Keratinocyte (primary cell): ENCODE measurements at regions not wholly inside any gene's neighbourhood (a gene's known extent, or its start where the extent isn't known, plus 50 kb on each side); places are given as distances from the start of the nearest gene placed in this dataset.

Experiments used
- DNase-seq: peaks from one replicate; pipeline ENCODE4 v3.0.0-alpha.2; 2011; ENCODE audit warnings: low read depth, missing footprints, low spot score
- FAIRE-seq: peaks from 2 replicates; lab custom pipeline; 2011; peaks lifted over from hg19 to GRCh38; lab: Jason Lieb, UNC
- H2AFZ ChIP-seq: 2 replicates; pipeline ENCODE4 v1.6.0; 2012; ENCODE audit warnings: low read length, control low read depth, inconsistent platforms; ENCODE audit not compliant: control insufficient read depth
- H3K27ac ChIP-seq: 2 replicates; pipeline ENCODE4 v1.5.1; 2011; ENCODE audit warnings: low read length; ENCODE audit not compliant: control insufficient read depth, insufficient read depth
- H3K27me3 ChIP-seq: 3 replicates; pipeline ENCODE4 v1.6.0; 2011; ENCODE audit warnings: low read length; ENCODE audit not compliant: control insufficient read depth, insufficient read depth; ENCODE audit errors: extremely low read depth
- H3K36me3 ChIP-seq, 2 experiments: 2 replicates in 1 of 2; 3 replicates in 1 of 2; pipeline ENCODE4 v1.5.1; 2011; ENCODE audit warnings: low read length in 2 of 2, mild to moderate bottlenecking in 1 of 2; ENCODE audit not compliant: control insufficient read depth in 2 of 2, insufficient read depth in 2 of 2; ENCODE audit errors: extremely low read depth in 1 of 2
- H3K4me1 ChIP-seq: 3 replicates; pipeline ENCODE4 v1.5.1; 2011; ENCODE audit warnings: low read length; ENCODE audit not compliant: control insufficient read depth, insufficient read depth; ENCODE audit errors: extremely low read depth
- H3K4me2 ChIP-seq: 3 replicates; pipeline ENCODE4 v1.6.0; 2011; ENCODE audit warnings: low read depth, low read length; ENCODE audit not compliant: control insufficient read depth, insufficient read depth; ENCODE audit errors: extremely low read depth
- H3K4me3 ChIP-seq, 3 experiments: fragments of 200-600 bp in 1 of 3; sonication (generic) in 1 of 3; 2 replicates in 2 of 3; 3 replicates in 1 of 3; pipeline ENCODE4 v1.5.1; 2011 to 2016; ENCODE audit warnings: low read length in 3 of 3, mild to moderate bottlenecking in 3 of 3, control low read depth in 2 of 3, inconsistent platforms in 1 of 3, low read depth in 1 of 3, mixed read lengths in 1 of 3, mixed run types in 1 of 3, moderate library complexity in 1 of 3; ENCODE audit not compliant: control insufficient read depth in 2 of 3, insufficient read depth in 2 of 3; ENCODE audit errors: extremely low read depth in 1 of 3
- H3K79me2 ChIP-seq: 2 replicates; pipeline ENCODE4 v1.6.0; 2012; ENCODE audit warnings: low read length; ENCODE audit not compliant: control insufficient read depth, insufficient read depth
- H3K9ac ChIP-seq: 3 replicates; pipeline ENCODE4 v1.6.0; 2011; ENCODE audit warnings: low read length; ENCODE audit not compliant: control insufficient read depth, insufficient read depth; ENCODE audit errors: extremely low read depth
- H3K9me1 ChIP-seq: 3 replicates; pipeline ENCODE4 v1.6.0; 2011; ENCODE audit warnings: low read length; ENCODE audit not compliant: control insufficient read depth, insufficient read depth; ENCODE audit errors: extremely low read depth
- H3K9me3 ChIP-seq: 2 replicates; pipeline ENCODE4 v1.5.1; 2012; ENCODE audit warnings: low read depth, low read length; ENCODE audit not compliant: control insufficient read depth
- H4K20me1 ChIP-seq: 3 replicates; pipeline ENCODE4 v1.6.0; 2011; ENCODE audit warnings: low read length; ENCODE audit not compliant: control insufficient read depth, insufficient read depth; ENCODE audit errors: extremely low read depth
- CTCF ChIP-seq, 3 experiments: IDR thresholded peaks in 1 of 3; conservative IDR thresholded peaks in 1 of 3; optimal IDR thresholded peaks in 1 of 3; 2 replicates in 2 of 3; 3 replicates in 1 of 3; pipeline versions ENCODE3 to v1.5.1; 2011; ENCODE audit warnings: low read length in 3 of 3, mild to moderate bottlenecking in 3 of 3, moderate library complexity in 2 of 3, control low read depth in 1 of 3, inconsistent platforms in 1 of 3; ENCODE audit not compliant: insufficient read depth in 2 of 3; ENCODE audit errors: extremely low read depth in 1 of 3
- EZH2 ChIP-seq: IDR thresholded peaks from one replicate; pipeline ENCODE4 v1.6.1; 2012; ENCODE audit warnings: inconsistent platforms, mild to moderate bottlenecking, low read length, moderate library complexity
- dilution Hi-C: fragments of 300-500 bp; cut with MboI; formaldehyde crosslinking; loops from one replicate; pipeline ENCODE4 v1.7.0; 2020; ENCODE audit warnings: low sequenced_read_pairs; ENCODE audit not compliant: extremely low pct_ligation_motif_present

- Histone ChIP-seq H3K4me2 (no peak overlapping the region), H2AFZ (no peak overlapping the region), H3K9me3 (no peaks in the 10 kb centered on the region), H3K36me3 (no peaks in the 10 kb centered on the region), H3K9ac (no peak overlapping the region), H3K9me1 (no peaks in the 10 kb centered on the region), H3K79me2 (no peaks in the 10 kb centered on the region), H3K27ac (no peak overlapping the region), H4K20me1 (no peaks in the 10 kb centered on the region), H3K27me3 (no peaks in the 10 kb centered on the region), H3K4me3 (no peak overlapping the region), H3K4me1 (no peaks in the 10 kb centered on the region)
- FAIRE-seq (no peak), DNase-seq (no peak)
- TF ChIP-seq EZH2 (no peak), CTCF (optimal IDR thresholded peaks at IDR 0.05 in 1 of 3, IDR thresholded peaks at IDR 0.05 in 1 of 3, conservative IDR thresholded peaks at IDR 0.05 in 1 of 3; ENCODE audit: extremely low read depth in 1 of 3, insufficient read depth in 2 of 3, low read length in 3 of 3) (no peak)
- dilution Hi-C loops = no loop called here
Observed at GRCh38 chr11:127149410-127149809, 148.8 kb upstream of the KIRREL3 start.

- FAIRE-seq = no peak
- no peak overlapping the region for H2AFZ ChIP-seq
- no peaks in the 10 kb centered on the region for H3K9me3 ChIP-seq
Observed at GRCh38 chr11:127143251-127143650, 142.7 kb upstream of the KIRREL3 start.

More at GRCh38 chr11:127143251-127143650, 142.7 kb upstream of the KIRREL3 start:
- Histone ChIP-seq H3K36me3 (no peaks in the 10 kb centered on the region), H3K27me3 (no peaks in the 10 kb centered on the region), H3K79me2 (no peaks in the 10 kb centered on the region), H3K9ac (no peak overlapping the region), H3K4me3 (no peak overlapping the region), H4K20me1 (no peaks in the 10 kb centered on the region), H3K4me2 (no peak overlapping the region), H3K9me1 (no peaks in the 10 kb centered on the region), H3K27ac (no peak overlapping the region), H3K4me1 (no peaks in the 10 kb centered on the region)
- no peak for DNase-seq
- dilution Hi-C loops = no loop called here
- TF ChIP-seq EZH2 (no peak), CTCF (optimal IDR thresholded peaks at IDR 0.05 in 1 of 3, IDR thresholded peaks at IDR 0.05 in 1 of 3, conservative IDR thresholded peaks at IDR 0.05 in 1 of 3; ENCODE audit: extremely low read depth in 1 of 3, insufficient read depth in 2 of 3, low read length in 3 of 3) (no peak)
